ENCODE measurements at regions not wholly inside any gene's neighbourhood (a gene's known extent, or its start where the extent isn't known, plus 50 kb on each side); places are given as distances from the start of the nearest gene placed in this dataset.

- no peaks in the 10 kb centered on the region for H3K36me3 ChIP-seq (ENCODE audit: control insufficient read depth, insufficient read depth, low read length)
- no peak for DNase-seq (ENCODE audit: low read depth)
- TF ChIP-seq, protein P1, sequence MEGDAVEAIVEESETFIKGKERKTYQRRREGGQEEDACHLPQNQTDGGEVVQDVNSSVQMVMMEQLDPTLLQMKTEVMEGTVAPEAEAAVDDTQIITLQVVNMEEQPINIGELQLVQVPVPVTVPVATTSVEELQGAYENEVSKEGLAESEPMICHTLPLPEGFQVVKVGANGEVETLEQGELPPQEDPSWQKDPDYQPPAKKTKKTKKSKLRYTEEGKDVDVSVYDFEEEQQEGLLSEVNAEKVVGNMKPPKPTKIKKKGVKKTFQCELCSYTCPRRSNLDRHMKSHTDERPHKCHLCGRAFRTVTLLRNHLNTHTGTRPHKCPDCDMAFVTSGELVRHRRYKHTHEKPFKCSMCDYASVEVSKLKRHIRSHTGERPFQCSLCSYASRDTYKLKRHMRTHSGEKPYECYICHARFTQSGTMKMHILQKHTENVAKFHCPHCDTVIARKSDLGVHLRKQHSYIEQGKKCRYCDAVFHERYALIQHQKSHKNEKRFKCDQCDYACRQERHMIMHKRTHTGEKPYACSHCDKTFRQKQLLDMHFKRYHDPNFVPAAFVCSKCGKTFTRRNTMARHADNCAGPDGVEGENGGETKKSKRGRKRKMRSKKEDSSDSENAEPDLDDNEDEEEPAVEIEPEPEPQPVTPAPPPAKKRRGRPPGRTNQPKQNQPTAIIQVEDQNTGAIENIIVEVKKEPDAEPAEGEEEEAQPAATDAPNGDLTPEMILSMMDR (IDR thresholded peaks at IDR 0.05; ENCODE audit: insufficient read depth, low read length, poor library complexity, severe bottlenecking) = no peak
- no peak overlapping the region for H3K4me3 ChIP-seq (ENCODE audit: low read depth, low read length)
- no peaks in the 10 kb centered on the region for H3K27me3 ChIP-seq (ENCODE audit: control insufficient read depth, insufficient read depth, low read length)
Observed at GRCh38 chr11:80188076-80188627, 747.3 kb upstream of the TENM4 start.

DNA sequence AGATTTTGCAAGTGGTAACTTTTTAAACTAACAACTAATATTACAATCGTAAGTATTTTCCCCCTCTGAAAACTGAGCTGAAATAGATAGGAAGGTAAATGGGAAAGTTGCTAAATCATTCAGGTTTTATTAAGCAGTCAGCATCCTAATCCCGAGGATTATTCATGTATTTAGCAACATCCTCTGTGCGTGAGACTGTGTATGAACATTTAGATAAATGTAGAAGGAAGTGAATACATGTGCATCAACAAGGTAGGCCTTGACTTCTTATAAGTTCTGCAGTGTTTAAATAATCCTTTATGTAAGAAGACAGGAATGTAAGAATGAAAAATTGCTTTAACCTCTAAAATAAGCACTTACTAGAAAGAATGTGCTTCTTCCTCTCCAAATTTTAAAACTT, 745.9 kb upstream of the TENM4 start:
- TF ChIP-seq, protein P1 (IDR thresholded peaks at IDR 0.05; ENCODE audit: insufficient read depth, low read length, poor library complexity, severe bottlenecking) = no peak
- H3K27me3 ChIP-seq (ENCODE audit: control insufficient read depth, insufficient read depth, low read length) = no peaks in the 10 kb centered on the region
- H3K36me3 ChIP-seq (ENCODE audit: control insufficient read depth, insufficient read depth, low read length) = no peaks in the 10 kb centered on the region
- DNase-seq (ENCODE audit: low read depth) = no peak
- H3K4me3 ChIP-seq (ENCODE audit: low read depth, low read length) = no peak overlapping the region

DNA sequence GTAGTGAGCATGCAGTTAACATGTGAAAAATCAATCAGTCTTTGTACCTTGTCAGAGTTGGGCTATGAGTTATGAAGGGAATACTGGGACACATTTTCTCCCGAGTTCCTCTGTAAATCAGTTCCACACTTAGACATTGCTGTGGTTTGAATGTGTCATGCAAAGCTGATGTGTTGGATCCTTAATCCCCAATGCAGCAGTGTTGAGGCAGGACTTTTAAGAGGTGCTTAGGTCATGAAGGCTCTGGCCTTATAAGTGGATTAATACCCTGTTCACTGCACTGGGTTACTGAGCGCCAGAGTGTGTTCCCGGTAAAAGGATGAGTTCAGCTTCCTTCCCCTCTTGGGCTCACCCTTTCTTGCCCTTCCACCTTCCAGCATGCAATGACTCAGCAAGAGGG, 742.1 kb upstream of the TENM4 start:
- TF ChIP-seq, protein P1 (IDR thresholded peaks at IDR 0.05; ENCODE audit: insufficient read depth, low read length, poor library complexity, severe bottlenecking) = no peak
- Histone ChIP-seq H3K4me3 (ENCODE audit: low read depth, low read length) (no peak overlapping the region), H3K27me3 (ENCODE audit: control insufficient read depth, insufficient read depth, low read length) (no peaks in the 10 kb centered on the region), H3K36me3 (ENCODE audit: control insufficient read depth, insufficient read depth, low read length) (no peaks in the 10 kb centered on the region)
- peak; percentile 9 for DNase-seq (ENCODE audit: low read depth)

DNA sequence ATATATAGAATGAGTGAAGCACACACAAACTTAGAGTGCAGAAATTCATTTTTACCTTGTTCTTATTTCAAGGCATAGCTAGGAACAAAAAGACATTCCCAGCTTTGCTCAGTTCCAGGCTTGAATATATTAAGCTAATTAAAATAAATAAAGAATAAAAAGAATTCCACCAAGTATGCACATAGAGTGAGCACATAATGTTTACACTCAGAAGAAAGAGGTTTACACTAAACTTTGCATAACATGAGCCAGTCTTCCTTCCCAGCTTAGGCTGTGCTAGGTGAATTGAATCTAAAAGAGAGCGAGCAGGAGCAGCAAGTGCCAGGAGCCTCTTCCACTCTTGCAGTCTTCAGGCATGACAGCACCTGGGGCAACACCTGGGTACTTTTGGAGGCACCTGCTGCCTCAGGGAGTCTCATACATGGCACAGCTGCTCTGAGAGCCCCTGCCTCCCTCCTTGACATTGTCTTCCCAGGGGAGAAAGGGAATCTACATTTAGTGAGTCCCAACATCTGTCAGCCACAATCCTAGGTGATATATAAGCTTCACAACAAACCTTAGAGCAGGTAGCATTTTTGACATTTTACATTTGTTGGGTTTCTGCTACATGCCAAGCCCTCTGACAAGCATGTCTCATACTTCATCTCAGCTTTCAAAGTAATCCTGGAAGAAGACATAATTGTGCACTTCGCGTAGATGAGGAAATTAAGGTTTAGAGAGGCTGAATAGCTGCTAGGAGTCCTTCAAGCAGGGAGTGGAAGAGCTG, 732.7 kb upstream of the TENM4 start:
- H3K36me3 ChIP-seq (ENCODE audit: control insufficient read depth, insufficient read depth, low read length) = no peaks in the 10 kb centered on the region
- H3K27me3 ChIP-seq (ENCODE audit: control insufficient read depth, insufficient read depth, low read length) = no peaks in the 10 kb centered on the region
- no peak for DNase-seq (ENCODE audit: low read depth)
- TF ChIP-seq, protein P1 (IDR thresholded peaks at IDR 0.05; ENCODE audit: insufficient read depth, low read length, poor library complexity, severe bottlenecking) = no peak
- H3K4me3 ChIP-seq (ENCODE audit: low read depth, low read length) = no peak overlapping the region

DNA sequence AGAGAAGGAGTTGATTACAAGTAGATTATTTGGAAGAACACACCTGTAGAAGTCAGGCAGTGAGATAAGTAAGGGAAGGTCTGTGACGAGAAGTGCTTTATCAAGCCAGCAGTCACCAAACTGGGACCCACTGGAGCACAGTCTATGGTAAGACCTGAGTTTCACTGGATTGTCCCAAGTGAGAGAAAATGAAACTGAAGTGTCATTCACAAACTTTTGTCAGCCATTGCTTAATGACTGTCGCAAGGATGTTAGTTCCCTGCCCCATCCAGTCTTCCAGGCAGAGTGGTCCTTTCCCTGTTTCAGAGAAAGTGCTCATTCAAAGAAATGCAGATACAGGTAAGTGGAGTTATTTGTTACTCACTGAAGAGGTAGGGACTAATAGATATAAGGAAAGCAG, 728.0 kb upstream of the TENM4 start:
- TF ChIP-seq, protein P1 (IDR thresholded peaks at IDR 0.05; ENCODE audit: insufficient read depth, low read length, poor library complexity, severe bottlenecking) = no peak

GRCh38 chr11:80167766-80168165, 726.9 kb upstream of the TENM4 start:
- DNase-seq (ENCODE audit: low read depth) = no peak
- TF ChIP-seq, protein P1 (IDR thresholded peaks at IDR 0.05; ENCODE audit: insufficient read depth, low read length, poor library complexity, severe bottlenecking) = no peak

More for the DNA sequence above, 728.0 kb upstream of the TENM4 start:
- H3K36me3 ChIP-seq (ENCODE audit: control insufficient read depth, insufficient read depth, low read length) = no peaks in the 10 kb centered on the region
- H3K27me3 ChIP-seq (ENCODE audit: control insufficient read depth, insufficient read depth, low read length) = no peaks in the 10 kb centered on the region
- no peak for DNase-seq (ENCODE audit: low read depth)
- no peak overlapping the region for H3K4me3 ChIP-seq (ENCODE audit: low read depth, low read length)

More at GRCh38 chr11:80167766-80168165, 726.9 kb upstream of the TENM4 start:
- no peaks in the 10 kb centered on the region for H3K27me3 ChIP-seq (ENCODE audit: control insufficient read depth, insufficient read depth, low read length)
- no peaks in the 10 kb centered on the region for H3K36me3 ChIP-seq (ENCODE audit: control insufficient read depth, insufficient read depth, low read length)
- H3K4me3 ChIP-seq (ENCODE audit: low read depth, low read length) = no peak overlapping the region
